Transverse colon (tissue), 4 donors: ENCODE measurements at regions not wholly inside any gene's neighbourhood (a gene's known extent, or its start where the extent isn't known, plus 50 kb on each side); places are given as distances from the start of the nearest gene placed in this dataset.

Source experiments
- DNase-seq: peaks from one replicate; pipeline ENCODE4 v3.0.0-alpha.2; 2019
- H3K27ac ChIP-seq, 4 donors: fragments of 200-600 bp; sonication (generic); 2 replicates each; pipeline ENCODE4 v1.5.1; 2016 to 2018; ENCODE audit warnings: inconsistent platforms in 4 of 4
- H3K27me3 ChIP-seq: fragments of 200-600 bp; sonication (generic); 2 replicates; pipeline ENCODE4 v1.5.1; 2017; ENCODE audit warnings: inconsistent platforms
- H3K36me3 ChIP-seq, 4 donors: fragments of 200-600 bp; sonication (generic); 2 replicates each; pipeline ENCODE4 v1.5.1; 2017 to 2019; ENCODE audit warnings: inconsistent platforms in 4 of 4
- H3K4me1 ChIP-seq, 4 donors: fragments of 200-600 bp; sonication (generic); 2 replicates each; pipeline ENCODE4 v1.5.1; 2017 to 2020; ENCODE audit warnings: inconsistent platforms in 4 of 4
- H3K4me3 ChIP-seq, 4 donors: fragments of 200-600 bp; sonication (generic); 1 replicate in 1 of 4; 2 replicates in 3 of 4; pipeline versions ENCODE4 v1.5.1 to v1.6.1; 2017 to 2019; ENCODE audit warnings: inconsistent platforms in 4 of 4
- H3K9me3 ChIP-seq, 2 donors: fragments of 200-600 bp; sonication (generic); 2 replicates each; pipeline ENCODE4 v1.5.1; 2017 to 2019; ENCODE audit warnings: inconsistent platforms in 2 of 2
- EP300 ChIP-seq: sonication (generic); formaldehyde crosslinking; IDR thresholded peaks from one replicate; pipeline ENCODE4 v1.6.1; 2017; ENCODE audit warnings: antibody characterized with exemption, low read depth
- POLR2A ChIP-seq: fragments of 450-650 bp; IDR thresholded peaks from one replicate; pipeline ENCODE4 v1.6.1; 2016; ENCODE audit warnings: antibody characterized with exemption, mild to moderate bottlenecking, moderate library complexity
- POLR2AphosphoS5 ChIP-seq, 3 donors: sonication (generic); formaldehyde crosslinking; IDR thresholded peaks; one replicate each; pipeline ENCODE4 v1.6.1; 2016; ENCODE audit warnings: antibody characterized with exemption in 3 of 3
- WGBS, 2 donors: methylation state at CpG; one replicate each; pipeline ENCODE4 v1.1.5; 2018; ENCODE audit warnings: low coverage in 1 of 2; 5-methylcytosine and 5-hydroxymethylcytosine counted together
- in situ Hi-C, 4 donors: fragments of 200-750 bp; cut with MboI; loops; one replicate each; pipeline versions ENCODE4 v1.15.0 to v1.15.1; 2017; ENCODE audit warnings: low sequenced_read_pairs in 3 of 4, low pct_ligation_motif_present in 1 of 4, low pct_unique_long_range_greater_than_20kb in 1 of 4
- intact Hi-C: fragments of 100-400 bp; cut with DNase I; formaldehyde crosslinking; loops from one replicate; pipeline ENCODE4 v1.15.1; 2023; ENCODE audit warnings: low total_unique reads
- TF ChIP-seq, protein P1 (sequence below), 5 experiments: fragments of 200-600 bp in 3 of 5; fragments of 450-650 bp in 2 of 5; sonication (generic) in 3 of 5; IDR thresholded peaks; 1 replicate in 2 of 5; 2 replicates in 3 of 5; pipeline ENCODE4 v1.5.1; 2016 to 2017; ENCODE audit warnings: antibody characterized with exemption in 5 of 5, inconsistent platforms in 3 of 5, mild to moderate bottlenecking in 2 of 5, moderate library complexity in 1 of 5

GRCh38 chr4:34880246-34880645, 1364.1 kb downstream of the ARAP2 start:
- H3K27me3 ChIP-seq: no peaks in the 10 kb centered on the region
- no peak for DNase-seq
- in situ Hi-C loops: no loop called here
- no peak overlapping the region for H3K27ac ChIP-seq
- no peak overlapping the region for H3K4me3 ChIP-seq
- intact Hi-C loops: no loop called here
- no peaks in the 10 kb centered on the region for H3K4me1 ChIP-seq
- 76 to 79% methylated on average over 2 of the region's 2 CpGs for WGBS, 2 donors
- no peaks in the 10 kb centered on the region for H3K36me3 ChIP-seq
- TF ChIP-seq POLR2AphosphoS5 (IDR thresholded peaks at IDR 0.05) (no peak), POLR2A (no peak), EP300 (no peak)
- TF ChIP-seq, protein P1, sequence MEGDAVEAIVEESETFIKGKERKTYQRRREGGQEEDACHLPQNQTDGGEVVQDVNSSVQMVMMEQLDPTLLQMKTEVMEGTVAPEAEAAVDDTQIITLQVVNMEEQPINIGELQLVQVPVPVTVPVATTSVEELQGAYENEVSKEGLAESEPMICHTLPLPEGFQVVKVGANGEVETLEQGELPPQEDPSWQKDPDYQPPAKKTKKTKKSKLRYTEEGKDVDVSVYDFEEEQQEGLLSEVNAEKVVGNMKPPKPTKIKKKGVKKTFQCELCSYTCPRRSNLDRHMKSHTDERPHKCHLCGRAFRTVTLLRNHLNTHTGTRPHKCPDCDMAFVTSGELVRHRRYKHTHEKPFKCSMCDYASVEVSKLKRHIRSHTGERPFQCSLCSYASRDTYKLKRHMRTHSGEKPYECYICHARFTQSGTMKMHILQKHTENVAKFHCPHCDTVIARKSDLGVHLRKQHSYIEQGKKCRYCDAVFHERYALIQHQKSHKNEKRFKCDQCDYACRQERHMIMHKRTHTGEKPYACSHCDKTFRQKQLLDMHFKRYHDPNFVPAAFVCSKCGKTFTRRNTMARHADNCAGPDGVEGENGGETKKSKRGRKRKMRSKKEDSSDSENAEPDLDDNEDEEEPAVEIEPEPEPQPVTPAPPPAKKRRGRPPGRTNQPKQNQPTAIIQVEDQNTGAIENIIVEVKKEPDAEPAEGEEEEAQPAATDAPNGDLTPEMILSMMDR (IDR thresholded peaks at IDR 0.05): no peak
- H3K9me3 ChIP-seq: peaks cover 0 to 5% of the 10 kb centered on the region in 2 donors

- intact Hi-C loops (no loop called here), in situ Hi-C loops (no loop called here)
- Histone ChIP-seq H3K9me3 (peaks cover 0 to 3% of the 10 kb centered on the region in 2 donors), H3K4me3 (no peak overlapping the region), H3K4me1 (no peaks in the 10 kb centered on the region), H3K36me3 (no peaks in the 10 kb centered on the region), H3K27ac (no peak overlapping the region), H3K27me3 (no peaks in the 10 kb centered on the region)
- TF ChIP-seq, protein P1 (IDR thresholded peaks at IDR 0.05): no peak
- no peak for TF ChIP-seq EP300
- 88 to 95% methylated on average over 1 of the region's 1 CpG for WGBS, 2 donors
- DNase-seq: no peak
Measured at GRCh38 chr4:34891892-34892291, 1352.4 kb downstream of the ARAP2 start.

GRCh38 chr4:34893382-34893781, 1350.9 kb downstream of the ARAP2 start:
- no peak for DNase-seq
- no peak overlapping the region for H3K4me3 ChIP-seq
- in situ Hi-C loops: no loop called here
- H3K27me3 ChIP-seq: no peaks in the 10 kb centered on the region
- no peaks in the 10 kb centered on the region for H3K36me3 ChIP-seq
- no peak for TF ChIP-seq POLR2AphosphoS5 (IDR thresholded peaks at IDR 0.05)
- no peak for TF ChIP-seq POLR2A
- TF ChIP-seq, protein P1 (IDR thresholded peaks at IDR 0.05): no peak
- TF ChIP-seq EP300: no peak
- intact Hi-C loops: no loop called here
- peaks cover 0 to 3% of the 10 kb centered on the region in 2 donors for H3K9me3 ChIP-seq
- no peak overlapping the region for H3K27ac ChIP-seq
- no peaks in the 10 kb centered on the region for H3K4me1 ChIP-seq
- WGBS, 2 donors: 58 to 62% methylated on average over 3 of the region's 3 CpGs

DNA sequence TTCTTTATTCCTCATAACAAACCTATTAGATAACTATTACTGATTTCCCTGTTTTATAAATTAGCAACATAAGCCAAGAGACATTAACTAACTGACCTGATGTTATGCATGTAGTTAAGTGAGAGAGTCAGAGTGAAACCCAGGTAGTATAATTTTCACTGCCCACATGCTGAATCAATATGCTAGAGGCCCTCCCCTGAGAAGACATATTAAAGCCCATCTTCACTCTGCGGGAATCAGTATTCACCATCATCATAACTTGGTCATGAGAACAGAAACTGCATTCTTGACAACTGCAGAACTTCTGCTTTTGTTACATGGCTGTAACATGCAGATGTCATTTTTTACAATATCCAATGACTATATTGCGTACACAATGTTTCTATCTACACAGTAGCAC, 1324.3 kb downstream of the ARAP2 start:
- in situ Hi-C loops: no loop called here
- intact Hi-C loops: no loop called here
- H3K27ac ChIP-seq: no peak overlapping the region
- TF ChIP-seq POLR2AphosphoS5 (IDR thresholded peaks at IDR 0.05) (no peak), POLR2A (no peak), EP300 (no peak)
- TF ChIP-seq, protein P1 (IDR thresholded peaks at IDR 0.05): no peak
- WGBS, 2 donors: 79 to 87% methylated on average over 2 of the region's 2 CpGs
- no peaks in the 10 kb centered on the region for H3K4me1 ChIP-seq
- DNase-seq: no peak
- no peaks in the 10 kb centered on the region for H3K27me3 ChIP-seq
- no peak overlapping the region for H3K4me3 ChIP-seq
- no peaks in the 10 kb centered on the region for H3K9me3 ChIP-seq
- no peaks in the 10 kb centered on the region for H3K36me3 ChIP-seq
